NCI-H2227 (cell line): ENCODE measurements at regions not wholly inside any gene's neighbourhood (a gene's known extent, or its start where the extent isn't known, plus 50 kb on each side); places are given as distances from the start of the nearest gene placed in this dataset.
"Not testable (repeated sequence)": the region's sequence is repeated elsewhere in the genome, so short reads cannot be mapped to it uniquely, and the experiment has no call there.

Experiments
- DNase-seq: peaks from one replicate; lab custom pipeline; 2025; ENCODE audit not compliant: unreplicated experiment; lab: John Stamatoyannopoulos, UW

DNA sequence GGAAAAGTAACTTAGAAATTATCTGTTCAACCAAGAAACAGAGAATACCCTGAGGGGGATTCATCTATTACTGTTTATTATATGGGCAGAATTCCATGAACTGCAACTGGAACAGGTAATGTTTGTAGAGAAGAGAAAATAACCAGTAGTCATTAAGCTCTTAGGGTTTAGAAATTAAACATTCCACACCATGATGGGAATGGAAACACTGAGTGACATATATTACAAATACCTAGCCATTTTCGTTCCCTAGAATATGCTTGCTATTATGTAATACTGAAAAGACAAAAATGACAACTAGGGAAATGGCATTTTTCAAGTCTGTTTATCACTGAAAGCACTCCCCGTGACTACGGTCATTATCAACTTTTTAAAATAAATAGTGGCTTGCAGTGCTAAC is 1007.4 kb downstream of the GATA3 start:
- no peak for DNase-seq

DNA sequence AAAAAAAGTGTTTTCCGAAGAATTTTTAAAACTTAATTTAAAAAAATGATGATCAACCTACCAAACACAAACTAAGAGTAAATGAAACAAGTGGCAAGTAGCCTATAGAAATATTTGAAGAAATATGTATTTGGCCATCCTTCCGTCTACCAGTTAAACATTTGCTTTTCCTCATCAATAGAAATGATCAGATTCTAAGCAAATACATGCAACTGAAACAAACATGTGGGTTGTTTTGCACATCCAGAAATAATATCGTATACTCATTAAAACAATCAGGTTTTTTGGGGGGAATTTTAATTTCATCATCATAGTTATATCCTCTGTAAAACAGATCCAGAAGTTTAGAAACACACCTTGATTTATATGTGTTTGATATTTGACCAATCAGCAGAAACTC is 1011.7 kb downstream of the GATA3 start:
- no peak for DNase-seq

DNA sequence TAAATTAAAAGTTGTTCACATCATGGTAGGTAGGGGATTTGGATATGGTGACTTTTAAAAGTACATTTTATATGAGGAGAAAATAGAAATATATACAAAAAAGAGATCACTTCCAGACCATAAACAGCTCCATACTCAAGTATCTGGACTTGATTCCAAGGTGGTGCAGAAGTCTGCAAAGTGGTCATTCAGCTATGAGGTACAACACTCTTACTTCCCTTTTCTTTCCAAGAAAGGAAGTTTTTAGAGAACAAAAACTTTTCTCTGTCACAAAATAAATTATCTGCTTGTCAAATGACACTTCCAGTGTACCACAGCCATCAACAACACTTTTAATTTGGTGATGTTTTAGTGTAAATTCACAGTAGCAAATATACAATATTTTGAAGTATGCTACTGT is 1013.5 kb downstream of the GATA3 start:
- no peak for DNase-seq

DNA sequence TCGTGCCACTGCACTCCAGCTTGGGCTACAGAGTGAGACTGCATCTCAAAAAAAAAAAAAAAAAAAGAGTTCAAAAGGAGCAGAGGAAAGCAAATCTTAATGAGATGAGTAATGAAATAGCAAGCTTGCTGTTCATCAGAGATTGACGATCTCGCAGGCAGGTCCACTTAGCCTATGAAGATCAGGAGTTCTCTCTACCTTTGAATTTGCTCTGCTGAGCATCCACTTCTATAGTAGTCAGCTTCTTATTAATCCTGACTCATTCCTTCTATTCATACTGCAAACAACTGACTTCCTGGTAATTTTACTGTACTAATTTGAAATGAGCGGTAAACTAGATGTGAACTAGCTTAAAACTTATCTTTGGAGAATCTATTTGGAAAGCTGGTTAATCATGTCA is 1014.6 kb downstream of the GATA3 start:
- DNase-seq = no peak

DNA sequence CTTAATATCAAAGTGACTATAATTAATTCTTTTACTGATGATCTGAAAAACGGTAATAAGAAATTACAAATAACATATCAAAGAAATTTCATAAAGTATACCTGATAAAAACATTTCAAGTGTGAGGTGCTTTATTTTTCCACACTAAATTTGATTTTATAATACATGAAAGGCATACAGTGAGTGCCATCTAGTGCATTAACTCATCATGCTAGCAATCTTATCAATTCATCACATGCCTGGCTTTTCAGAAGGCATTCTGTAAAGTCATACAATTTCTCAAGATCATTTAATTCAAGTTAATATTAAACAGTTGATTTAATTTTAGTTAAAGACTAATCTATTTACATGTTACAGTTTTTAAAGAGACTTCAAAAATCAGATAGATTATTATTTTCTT is 1020.9 kb downstream of the GATA3 start:
- DNase-seq = no peak

DNA sequence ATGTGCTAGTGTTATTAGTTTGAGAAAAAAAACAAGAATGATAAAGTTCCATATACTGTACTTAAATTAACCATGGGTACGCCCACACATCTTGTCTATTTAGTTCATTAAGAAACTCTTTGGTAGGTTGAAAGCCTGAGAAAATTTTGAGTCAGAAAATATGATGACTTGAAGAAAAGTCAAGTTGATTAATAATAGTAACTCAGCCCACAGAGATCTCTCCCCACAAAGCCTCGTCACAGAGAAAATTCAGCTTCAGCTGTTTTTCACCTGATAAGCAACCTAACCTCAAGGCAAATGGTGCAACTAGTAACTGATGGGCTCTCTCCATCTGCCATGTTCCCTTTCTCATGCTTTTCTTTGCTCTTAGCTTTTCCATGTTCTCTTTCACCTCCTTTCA is 1021.6 kb downstream of the GATA3 start:
- no peak for DNase-seq

DNA sequence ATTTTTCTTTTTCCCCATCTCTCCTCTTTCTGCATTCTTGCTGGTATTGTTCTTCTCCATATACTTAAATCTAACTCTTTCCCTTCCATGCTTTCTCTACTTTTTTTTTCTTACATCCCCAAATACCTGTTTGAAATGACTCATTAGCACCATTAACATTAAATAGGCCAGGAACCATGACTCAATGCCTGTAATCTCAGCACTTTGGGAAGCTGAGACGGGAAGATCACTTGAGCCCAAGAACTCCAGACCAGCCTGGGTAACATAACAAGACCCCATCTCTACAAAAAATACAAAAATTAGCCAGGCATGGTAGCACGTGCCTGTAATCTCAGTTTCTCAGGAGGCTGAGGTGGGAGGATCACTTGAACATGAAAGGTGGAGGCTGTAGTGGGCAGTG is 1026.8 kb downstream of the GATA3 start:
- no peak for DNase-seq

DNA sequence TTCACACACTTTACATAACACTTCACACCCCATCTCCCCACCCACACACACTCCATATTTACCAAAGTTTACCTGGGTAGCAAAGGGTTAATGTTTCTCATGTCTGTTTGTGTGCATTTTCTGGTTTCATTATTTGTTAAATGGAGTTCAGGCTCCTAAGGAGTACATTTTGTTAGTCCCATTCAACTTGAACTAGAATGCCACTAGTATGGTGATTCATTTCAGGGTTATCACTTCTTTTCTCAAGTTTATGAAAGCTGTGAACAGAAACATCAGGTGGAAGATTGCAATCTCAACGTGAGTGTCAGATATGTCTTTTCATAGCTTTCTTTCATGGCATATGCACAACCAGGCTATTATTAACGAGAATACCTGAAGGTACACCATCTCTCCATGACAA is 1027.5 kb downstream of the GATA3 start:
- DNase-seq = no peak

GRCh38 chr10:9091530-9092093 is 1037.1 kb downstream of the GATA3 start:
- DNase-seq = no peak

DNA sequence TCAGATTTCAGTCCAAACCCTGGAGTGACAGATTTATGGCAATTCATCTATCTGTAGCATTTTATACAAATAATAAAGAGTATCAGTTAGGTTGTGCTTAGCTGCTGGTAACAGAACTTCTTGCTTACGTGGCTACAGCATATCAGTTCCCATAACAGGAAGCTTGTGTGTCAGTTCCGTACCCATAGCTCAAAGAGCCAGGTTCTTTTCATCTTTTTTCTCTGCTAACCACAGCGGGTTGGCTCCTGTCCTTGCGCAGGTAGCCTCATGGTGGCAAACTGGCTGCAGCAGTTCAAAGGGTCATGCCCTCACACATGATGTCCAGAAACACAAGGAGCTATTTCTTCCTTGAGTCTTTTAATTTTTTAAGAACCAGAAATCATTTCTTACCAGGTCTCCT is 1041.8 kb downstream of the GATA3 start:
- no peak for DNase-seq

DNA sequence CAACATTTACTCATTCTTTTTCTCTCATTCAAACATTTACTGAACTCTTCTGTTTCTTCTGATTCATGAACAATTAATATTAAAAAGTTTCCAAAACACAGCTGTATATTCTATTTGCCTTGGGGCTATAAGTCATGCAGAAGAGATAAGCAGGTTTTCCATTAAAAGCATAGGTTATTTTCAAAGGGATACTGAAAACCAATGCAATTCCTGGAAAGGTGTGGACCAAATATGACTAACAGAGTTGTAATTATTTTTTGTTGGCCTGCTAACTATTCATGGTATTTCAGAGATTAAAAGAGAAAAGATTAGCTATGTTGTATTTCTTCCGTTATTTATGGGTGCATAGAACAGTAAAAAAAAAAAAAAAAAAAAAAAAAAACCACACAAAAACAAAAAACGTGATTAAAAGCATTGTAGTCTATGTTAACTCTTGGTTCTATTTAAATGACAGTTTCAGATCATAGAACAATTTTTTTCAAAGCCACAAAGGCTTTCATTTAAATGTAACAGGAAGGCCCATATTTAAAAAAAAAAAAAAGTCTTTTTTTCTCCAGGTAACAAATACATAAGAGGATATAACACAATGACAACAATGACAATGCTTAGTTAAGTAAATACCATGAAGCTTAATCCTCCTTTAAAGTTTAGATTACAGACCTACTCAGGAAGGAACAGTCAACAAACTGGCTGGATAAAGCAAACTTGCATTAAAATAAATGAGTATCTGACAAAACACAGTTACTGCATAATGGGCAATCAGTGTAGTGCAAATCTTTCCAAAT is 1042.9 kb downstream of the GATA3 start:
- no peak for DNase-seq

GRCh38 chr10:9097991-9098306 is 1043.5 kb downstream of the GATA3 start:
- no peak for DNase-seq

- DNase-seq = no peak
These were observed 1047.5 kb downstream of the GATA3 start for GRCh38 chr10:9102026-9102425.

DNA sequence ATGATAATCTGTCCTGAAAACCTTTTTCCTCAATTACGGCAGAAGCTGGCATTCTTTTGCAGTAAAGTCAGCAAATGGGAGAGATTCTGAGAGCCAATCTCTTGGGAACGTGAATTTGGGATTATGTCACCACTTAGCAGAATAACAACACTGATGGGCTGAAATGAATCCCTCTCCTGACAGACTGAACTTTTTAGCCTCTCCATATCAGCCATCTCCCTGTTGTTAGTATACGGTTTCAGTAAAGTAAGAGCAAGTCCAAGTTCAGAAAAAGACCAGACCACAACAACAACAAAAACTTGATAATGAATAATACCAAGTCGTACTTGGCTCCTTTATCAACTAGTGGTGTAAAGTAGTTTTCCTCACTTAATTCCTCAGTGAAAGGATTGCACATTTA is 1048.8 kb downstream of the GATA3 start:
- DNase-seq = no peak

DNA sequence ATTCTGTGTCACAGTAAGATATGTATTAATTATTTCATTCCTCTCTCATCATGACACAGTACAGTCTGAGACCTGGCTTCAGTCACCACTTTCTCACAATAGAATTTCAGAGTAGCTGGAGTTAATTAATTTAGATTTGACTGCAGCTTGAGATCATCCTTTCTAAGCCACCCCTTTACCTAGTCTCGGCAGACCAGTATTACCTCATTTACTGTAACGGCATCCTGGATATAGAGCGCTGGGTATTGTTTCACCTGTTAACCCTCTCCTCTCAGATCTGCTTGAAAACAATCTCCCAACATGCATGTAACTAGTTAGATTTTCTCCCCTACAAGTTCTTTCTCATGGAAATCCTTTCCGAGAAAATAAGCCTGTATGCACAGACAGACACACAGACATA is 1057.5 kb downstream of the GATA3 start:
- no peak for DNase-seq

DNA sequence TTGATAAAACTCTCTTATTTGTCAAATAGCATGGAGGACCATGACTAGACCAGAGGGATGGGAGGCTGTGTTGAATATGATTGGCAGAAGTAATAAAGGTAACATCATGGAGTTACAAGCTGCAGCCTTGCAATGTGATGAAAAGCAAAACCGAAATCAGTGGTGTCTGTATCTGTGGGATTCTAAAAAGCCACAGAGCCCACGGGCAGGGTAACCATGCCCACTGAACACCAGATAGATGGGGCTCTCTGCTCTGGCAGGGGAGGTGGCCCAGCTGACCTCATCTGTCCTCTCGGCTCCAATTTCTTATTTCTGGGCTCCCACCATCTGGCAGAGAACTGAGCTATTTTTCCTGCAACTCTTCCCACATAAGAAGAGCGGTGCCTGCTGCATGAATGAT is 1072.2 kb downstream of the GATA3 start:
- DNase-seq = no peak

DNA sequence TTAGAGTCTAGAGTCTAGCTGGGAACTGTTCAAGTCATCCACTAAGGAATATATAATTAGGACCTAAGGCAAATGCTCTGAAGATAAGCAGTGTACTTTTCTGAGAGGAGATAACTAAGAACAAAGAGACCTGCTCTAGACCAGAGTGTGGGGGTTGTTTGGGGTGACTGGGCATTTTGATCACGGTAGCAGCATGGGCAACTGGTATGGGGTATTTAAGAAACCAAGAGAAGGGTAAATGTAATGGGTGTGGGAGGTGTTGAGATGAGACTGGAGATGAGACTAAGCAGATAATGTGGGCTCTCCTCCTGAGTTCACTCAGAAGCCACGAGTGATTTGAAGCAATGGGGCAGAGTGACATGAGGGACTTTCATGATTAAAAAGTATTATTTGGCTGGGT is 1082.9 kb downstream of the GATA3 start:
- no peak for DNase-seq

GRCh38 chr10:9138829-9139228 is 1084.3 kb downstream of the GATA3 start:
- DNase-seq = not testable (repeated sequence)

DNA sequence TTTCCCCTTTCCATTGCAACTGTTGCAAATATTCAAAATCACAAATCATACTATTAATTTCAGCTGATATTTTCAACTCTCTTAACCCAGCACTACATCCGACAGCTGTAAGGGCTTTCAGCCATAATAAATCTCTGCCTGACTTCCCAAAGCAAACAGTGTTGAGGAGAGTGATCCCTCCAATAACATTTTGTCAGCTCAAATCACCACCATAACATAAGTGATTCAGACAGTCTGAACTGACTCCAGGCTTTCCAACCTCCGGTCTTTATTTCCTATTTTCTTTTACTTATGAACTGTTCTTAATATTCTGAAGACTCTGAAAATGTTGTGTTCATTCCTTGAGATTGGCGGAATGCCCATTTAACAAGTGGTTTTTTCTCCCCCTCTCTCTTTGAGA is 1085.9 kb downstream of the GATA3 start:
- no peak for DNase-seq

- DNase-seq = no peak
These were observed 1093.0 kb downstream of the GATA3 start for GRCh38 chr10:9147475-9147874.

GRCh38 chr10:9149134-9149533 is 1094.6 kb downstream of the GATA3 start:
- DNase-seq = no peak

DNA sequence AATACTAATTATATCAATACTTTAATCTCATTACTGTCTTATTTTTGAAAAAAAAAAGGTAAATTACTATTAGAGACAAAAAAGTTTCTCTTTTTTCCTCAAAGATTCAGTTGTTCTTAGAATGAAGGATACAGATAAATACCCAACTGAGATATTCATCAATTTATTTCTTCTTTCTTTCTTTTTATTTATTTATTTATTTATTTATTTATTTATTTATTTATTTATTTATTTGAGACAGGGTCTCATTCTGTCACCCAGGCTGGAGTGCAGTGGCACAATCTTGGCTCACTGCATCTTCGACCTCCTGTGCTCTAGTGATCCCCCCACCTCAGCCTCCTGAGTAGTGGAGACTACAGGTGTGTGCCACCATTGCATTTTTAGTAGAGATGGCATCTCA is 1098.6 kb downstream of the GATA3 start:
- not testable (repeated sequence) for DNase-seq

- DNase-seq = no peak
These were observed 1103.2 kb downstream of the GATA3 start for GRCh38 chr10:9157656-9158055.
